ENCODE measurements at regions not wholly inside any gene's neighbourhood (a gene's known extent, or its start where the extent isn't known, plus 50 kb on each side); places are given as distances from the start of the nearest gene placed in this dataset.

DNA sequence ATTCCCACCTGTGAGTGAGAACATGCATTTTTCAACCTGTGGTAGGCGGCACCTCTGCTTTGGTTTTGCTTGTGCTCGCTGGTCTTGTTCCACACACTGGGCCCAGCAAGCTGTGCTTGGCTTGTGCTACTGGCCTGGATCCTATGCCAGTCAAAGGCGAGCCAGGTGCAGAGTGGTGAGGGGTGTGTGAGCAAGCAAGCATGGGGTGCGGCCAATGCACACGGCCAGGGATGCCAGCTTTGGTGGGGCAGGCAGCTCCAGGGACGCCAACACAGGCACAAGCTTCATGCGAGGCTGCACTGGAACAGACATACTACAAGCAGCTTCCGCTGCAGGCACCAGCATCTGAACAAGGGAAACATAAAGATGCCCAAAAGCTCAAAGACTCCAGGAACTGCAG lies 654.9 kb upstream of the EYS start:
- no peak for FAIRE-seq
- Histone ChIP-seq H4K20me1 (replicated peaks in 1 of 2; ENCODE audit: control insufficient read depth in 1 of 2, insufficient read depth in 2 of 2, low read length in 2 of 2) (no peaks in the 10 kb centered on the region), H3K27me3 (replicated peaks in 1 of 4; ENCODE audit: control insufficient read depth in 3 of 4, extremely low read depth in 1 of 4, insufficient read depth in 3 of 4, low read length in 3 of 4) (no peaks in the 10 kb centered on the region), H2BK120ac (replicated peaks; ENCODE audit: low read depth, low read length) (no peak overlapping the region), H3K14ac (ENCODE audit: insufficient read length) (no peak overlapping the region), H3K4me3 (ENCODE audit: extremely low read depth in 1 of 4, insufficient read depth in 2 of 4, low read depth in 3 of 4, low read length in 4 of 4) (no peak overlapping the region), H3K56ac (replicated peaks; ENCODE audit: insufficient read length, low read depth, low read length) (no peak overlapping the region), H3K23me2 (ENCODE audit: low read depth, low read length) (no peaks in the 10 kb centered on the region), H3K4ac (replicated peaks; ENCODE audit: insufficient read length, low read depth, low read length) (no peak overlapping the region), H3K23ac (ENCODE audit: insufficient read length) (no peak overlapping the region), H4K5ac (ENCODE audit: insufficient read length, low read depth, low read length) (no peak overlapping the region), H3K4me2 (ENCODE audit: insufficient read depth in 1 of 2, low read depth in 2 of 2, low read length in 2 of 2) (no peak overlapping the region), H2AK5ac (ENCODE audit: low read depth, low read length) (no peak overlapping the region), H3K79me2 (ENCODE audit: control insufficient read depth in 1 of 2, insufficient read depth in 2 of 2, low read length in 2 of 2) (no peaks in the 10 kb centered on the region), H3K36me3 (ENCODE audit: control insufficient read depth in 2 of 4, insufficient read depth in 4 of 4, low read length in 3 of 4) (no peaks in the 10 kb centered on the region), H2AFZ (ENCODE audit: low read length) (no peak overlapping the region), H3K79me1 (ENCODE audit: low read depth, low read length) (no peaks in the 10 kb centered on the region), H2BK5ac (ENCODE audit: low read depth, low read length) (no peak overlapping the region), H4K8ac (ENCODE audit: extremely low read depth, insufficient read depth, low read length) (no peak overlapping the region), H2BK15ac (ENCODE audit: low read length) (no peak overlapping the region), H3K27ac (ENCODE audit: low read depth, low read length) (no peak overlapping the region), H3K9ac (replicated peaks in 1 of 4; ENCODE audit: extremely low read depth in 1 of 4, low read depth in 3 of 4, low read length in 3 of 4) (no peak overlapping the region), H4K91ac (replicated peaks; ENCODE audit: insufficient read length, low read length) (no peak overlapping the region), H3K4me1 (replicated peaks in 1 of 4; ENCODE audit: control insufficient read depth in 3 of 4, insufficient read depth in 4 of 4, low read length in 3 of 4) (no peaks in the 10 kb centered on the region), H2BK12ac (ENCODE audit: low read depth, low read length) (no peak overlapping the region), H2BK20ac (ENCODE audit: low read length) (no peak overlapping the region), H3K18ac (ENCODE audit: extremely low read depth, low read length) (no peak overlapping the region), H3K9me3 (ENCODE audit: insufficient read depth in 2 of 2, low read depth in 1 of 2, low read length in 1 of 2) (no peaks in the 10 kb centered on the region; a peak in 1 of 4 replicates)
- TF ChIP-seq SIX5 (IDR thresholded peaks at IDR 0.05; ENCODE audit: low read depth, low read length) (no peak), POU5F1 (IDR thresholded peaks at IDR 0.05; ENCODE audit: low read depth, low read length) (no peak), RXRA (IDR thresholded peaks at IDR 0.05; ENCODE audit: insufficient read depth, low read depth, low read length) (no peak), GTF2F1 (IDR thresholded peaks at IDR 0.05; ENCODE audit: borderline replicate concordance, low read depth, low read length) (no peak), KDM1A (IDR thresholded peaks at IDR 0.05; ENCODE audit: borderline replicate concordance, low read length) (no peak), CREB1 (IDR thresholded peaks at IDR 0.05) (no peak), BACH1 (IDR thresholded peaks at IDR 0.05; ENCODE audit: low read length) (no peak), EP300 (IDR thresholded peaks at IDR 0.05; ENCODE audit: borderline replicate concordance in 1 of 2, low read depth in 2 of 2, low read length in 2 of 2) (no peak), MAFK (IDR thresholded peaks at IDR 0.05; ENCODE audit: low read depth, low read length) (no peak), SP4 (IDR thresholded peaks at IDR 0.05; ENCODE audit: low read length) (no peak), KDM5A (IDR thresholded peaks at IDR 0.05; ENCODE audit: low read length) (no peak), TEAD4 (IDR thresholded peaks at IDR 0.05; ENCODE audit: low read depth, low read length) (no peak), SP2 (IDR thresholded peaks at IDR 0.05; ENCODE audit: low read length) (no peak), YY1 (IDR thresholded peaks at IDR 0.05; ENCODE audit: low read depth, low read length) (no peak)
- TF ChIP-seq, protein P1, sequence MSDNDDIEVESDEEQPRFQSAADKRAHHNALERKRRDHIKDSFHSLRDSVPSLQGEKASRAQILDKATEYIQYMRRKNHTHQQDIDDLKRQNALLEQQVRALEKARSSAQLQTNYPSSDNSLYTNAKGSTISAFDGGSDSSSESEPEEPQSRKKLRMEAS (IDR thresholded peaks at IDR 0.05) = no peak
- no peak for DNase-seq (ENCODE audit: low read depth in 1 of 2, low spot score in 2 of 2)
- 94% methylated on average over 8 of the region's 8 CpGs; no CpG with 5 or more reads in 1 of the 2 experiments for whole genome bisulfite sequencing, 2 experiments (ENCODE audit: extremely low coverage in 1 of 2, insufficient coverage in 1 of 2, insufficient read length in 1 of 2, insufficient replicate concordance in 2 of 2, low coverage in 1 of 2, low lambda C conversion rate in 2 of 2, missing lambda C conversion rate in 1 of 2)
- CTCF ChIA-PET (ENCODE audit: partially characterized antibody) = no interaction called here
- POLR2A ChIA-PET (ENCODE audit: partially characterized antibody) = no interaction called here

Measured in H1 (cell line).